ENCODE measurements at regions not wholly inside any gene's neighbourhood (a gene's known extent, or its start where the extent isn't known, plus 50 kb on each side); places are given as distances from the start of the nearest gene placed in this dataset.

DNA sequence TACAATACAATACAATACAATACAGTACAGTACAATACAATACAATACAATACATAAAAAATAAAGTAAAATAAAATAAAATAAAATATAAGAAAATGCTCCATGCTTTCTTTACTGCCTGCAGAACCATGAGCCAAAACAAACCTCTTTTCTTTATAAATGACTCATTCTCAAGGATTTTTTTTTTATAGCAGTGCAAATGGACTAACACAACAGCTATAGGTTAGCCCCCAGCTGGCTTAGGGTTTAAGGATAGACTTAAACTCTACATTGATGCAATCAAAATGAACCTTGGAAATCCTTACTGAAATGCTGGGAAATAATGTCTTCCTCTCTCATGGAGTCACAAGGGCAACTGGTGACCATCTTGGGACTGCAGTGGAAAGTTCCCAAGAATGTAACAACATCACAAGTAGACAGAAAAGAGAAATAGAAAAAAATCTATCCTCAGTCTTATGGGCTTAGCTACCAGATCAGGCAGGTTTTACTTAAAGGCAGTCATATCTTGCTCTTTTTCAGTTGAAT lies 348.9 kb downstream of the ARL4A start:
- no peak for DNase-seq (ENCODE audit: low spot score)

DNA sequence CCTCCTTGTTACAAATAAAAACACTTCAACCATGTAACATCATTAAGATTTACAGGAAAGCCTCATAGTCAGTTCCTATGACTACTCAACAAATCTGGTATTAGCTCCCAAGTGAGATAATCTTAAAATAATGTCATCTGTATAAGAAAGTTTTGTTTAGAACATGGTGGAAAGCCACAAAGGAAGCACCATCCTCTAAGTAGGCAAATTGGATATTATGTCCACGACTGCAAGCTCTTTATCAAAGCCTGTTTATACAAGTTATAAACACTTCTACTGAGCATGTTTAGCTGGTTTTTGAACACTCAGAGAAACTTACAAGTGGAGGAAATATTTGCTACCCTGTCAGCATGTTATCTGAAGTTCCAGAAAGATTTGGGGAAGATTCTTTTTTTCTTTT lies 349.8 kb downstream of the ARL4A start:
- no peak for DNase-seq (ENCODE audit: low spot score)

DNA sequence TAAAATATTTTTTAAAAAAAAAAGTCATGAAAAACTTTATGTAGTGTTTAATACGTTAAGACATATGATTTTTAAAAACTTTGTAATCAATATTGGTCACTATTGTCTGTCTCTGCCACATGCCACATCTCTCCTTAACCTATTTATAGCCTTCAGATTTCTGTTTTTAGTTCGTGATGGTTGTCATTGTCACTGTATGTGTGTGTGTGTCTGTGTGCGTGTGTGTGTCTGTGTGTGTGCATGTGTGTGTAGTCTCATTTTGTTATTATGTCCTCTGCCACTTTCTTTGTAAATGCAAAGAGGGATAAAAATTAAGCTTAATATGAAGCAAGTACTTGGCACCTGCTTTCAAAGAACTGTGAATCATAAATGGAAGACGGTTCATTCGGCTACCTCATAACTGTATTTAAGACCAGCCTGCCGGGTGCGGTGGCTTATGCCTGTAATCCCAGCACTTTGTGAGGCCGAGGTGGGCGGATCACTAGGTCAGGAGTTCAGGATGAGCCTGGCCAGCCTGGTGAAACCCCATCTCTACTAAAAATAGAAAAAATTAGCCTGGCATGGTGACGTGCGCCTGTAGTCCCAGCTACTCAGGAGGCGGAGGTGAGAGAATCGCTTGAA lies 354.0 kb downstream of the ARL4A start:
- no peak for DNase-seq (ENCODE audit: low spot score)

DNA sequence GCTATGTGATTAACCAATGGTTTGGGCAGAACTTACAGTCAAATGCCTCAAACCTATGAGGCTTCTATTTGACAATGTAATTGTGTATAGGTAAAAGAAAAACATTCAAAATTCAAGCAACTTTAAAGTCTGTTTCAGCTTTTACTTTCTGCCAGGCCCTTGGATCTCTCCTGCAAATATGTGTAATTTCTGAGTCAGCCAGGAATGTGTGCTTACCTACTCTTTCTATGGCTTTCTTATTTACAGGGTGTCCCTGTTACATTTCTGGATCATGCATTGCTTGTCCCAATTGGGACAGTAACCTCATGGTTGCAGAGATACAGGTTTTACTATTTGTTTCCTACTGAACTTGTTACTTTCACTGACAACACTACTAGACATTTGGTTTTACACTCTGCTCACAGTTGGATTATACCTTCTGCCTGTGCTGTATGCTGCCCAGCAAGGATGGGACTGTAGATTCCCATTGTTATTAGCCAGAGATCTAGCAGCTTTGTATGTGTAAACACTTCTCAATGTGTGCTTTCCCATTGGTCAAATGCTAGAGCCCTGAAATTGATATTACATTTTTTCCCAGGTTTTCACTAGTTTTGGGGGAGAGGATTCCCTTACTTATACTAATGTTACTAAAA lies 355.3 kb downstream of the ARL4A start:
- DNase-seq (ENCODE audit: low spot score), result no peak

DNA sequence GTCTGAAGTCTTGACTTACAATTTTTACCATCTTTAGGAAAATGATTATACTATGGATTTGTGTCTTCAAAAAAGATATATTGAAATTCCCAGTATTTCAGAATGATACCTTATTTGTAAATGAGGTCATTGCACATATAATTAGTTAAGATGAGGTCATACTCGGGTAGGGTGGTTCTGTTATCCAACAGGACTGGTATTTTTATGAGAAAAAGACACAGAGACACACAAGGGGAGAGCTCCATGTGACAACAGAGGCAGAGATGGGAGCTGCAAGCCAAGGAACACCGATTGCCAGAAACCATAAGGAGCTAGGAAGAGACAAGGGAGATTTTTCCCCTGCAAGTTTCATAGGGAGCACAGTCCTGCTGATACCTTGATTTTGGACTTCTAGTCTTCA lies 356.9 kb downstream of the ARL4A start:
- DNase-seq (ENCODE audit: low spot score), result no peak

DNA sequence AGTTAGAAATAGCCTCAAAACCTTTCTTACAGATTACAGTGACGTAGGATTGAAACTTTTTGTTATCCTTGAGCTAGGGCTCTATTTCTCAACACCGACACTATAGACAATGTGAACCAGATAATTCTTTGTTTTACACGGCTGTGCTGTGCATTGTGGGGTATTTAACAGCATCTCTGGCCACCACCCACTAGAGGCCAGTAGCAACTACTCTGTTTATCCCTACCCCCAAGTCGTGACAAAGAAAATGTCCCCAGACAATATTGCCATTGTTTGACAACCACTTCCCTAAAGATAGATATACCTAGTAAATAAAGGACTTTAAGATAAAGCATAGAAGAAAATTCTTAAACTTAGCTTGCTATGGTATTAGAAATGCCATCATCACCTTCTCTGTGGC lies 359.6 kb downstream of the ARL4A start:
- DNase-seq (ENCODE audit: low spot score), result no peak

DNA sequence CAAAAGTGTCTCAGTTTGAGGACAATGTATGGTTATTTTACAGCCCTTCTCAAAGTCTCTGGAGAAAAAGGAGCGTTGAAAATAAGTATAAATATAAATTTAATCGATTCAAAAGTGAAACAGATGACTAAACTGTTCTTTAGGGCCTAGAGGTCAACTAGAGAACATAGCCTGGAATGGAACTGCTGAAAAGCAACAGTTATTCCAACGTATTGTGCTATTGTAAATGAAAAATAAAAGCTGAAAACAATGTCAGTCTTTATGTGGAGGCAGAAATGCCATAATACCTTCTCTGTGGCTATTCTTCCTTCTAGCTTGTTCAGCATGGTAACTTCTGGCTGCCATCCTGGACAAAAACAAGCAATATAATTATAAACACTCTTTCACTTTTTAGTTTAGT lies 362.5 kb downstream of the ARL4A start:
- DNase-seq (ENCODE audit: low spot score), result no peak

DNA sequence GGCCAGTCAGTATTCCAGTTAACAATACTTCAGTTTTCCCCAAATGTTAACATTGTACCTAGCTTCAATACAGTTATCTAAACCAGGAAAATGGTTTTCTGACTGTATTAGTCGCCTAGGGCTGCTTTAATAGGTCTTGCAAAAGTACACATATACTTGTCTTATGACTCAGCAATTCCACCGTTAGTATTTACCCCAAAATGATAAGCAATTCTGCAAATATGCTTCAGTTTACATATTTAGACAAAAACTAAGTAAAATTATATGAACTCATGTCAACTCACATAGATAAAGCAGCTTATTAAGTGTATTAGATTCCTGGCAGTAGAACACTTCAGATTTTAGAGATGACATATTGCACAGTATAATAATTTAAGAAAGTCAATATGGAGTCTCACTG lies 363.3 kb downstream of the ARL4A start:
- no peak for DNase-seq (ENCODE audit: low spot score)

DNA sequence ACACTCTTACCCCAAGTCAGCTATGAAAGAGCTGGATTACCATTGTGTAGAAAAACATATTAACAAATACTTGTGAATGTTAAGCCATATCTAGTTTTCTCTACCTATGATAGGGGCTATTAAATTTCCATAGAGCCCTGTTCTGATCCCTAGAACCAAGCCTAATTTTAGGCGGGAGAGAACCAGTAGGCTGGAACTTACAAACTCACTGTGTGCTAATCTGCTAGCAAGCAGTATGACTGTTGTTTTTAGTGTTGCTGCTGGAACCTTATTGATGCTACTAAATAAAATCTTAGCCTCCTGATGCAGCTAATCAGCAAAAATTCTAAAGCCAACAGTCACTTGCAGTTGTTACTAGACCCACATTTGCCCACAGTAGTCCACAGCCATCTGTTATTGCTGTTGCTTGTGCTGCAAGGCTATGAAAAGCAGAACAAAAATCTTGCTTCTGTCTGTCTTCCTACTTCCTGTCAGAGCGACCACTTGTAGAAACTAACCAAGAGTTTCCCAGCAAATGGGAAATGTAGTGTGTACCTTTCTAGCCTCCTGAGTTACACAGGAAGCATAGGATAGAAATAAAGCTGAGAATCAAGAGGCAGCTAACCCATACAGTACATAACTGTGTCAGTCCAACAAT lies 368.4 kb downstream of the ARL4A start:
- no peak for DNase-seq (ENCODE audit: low spot score)

DNA sequence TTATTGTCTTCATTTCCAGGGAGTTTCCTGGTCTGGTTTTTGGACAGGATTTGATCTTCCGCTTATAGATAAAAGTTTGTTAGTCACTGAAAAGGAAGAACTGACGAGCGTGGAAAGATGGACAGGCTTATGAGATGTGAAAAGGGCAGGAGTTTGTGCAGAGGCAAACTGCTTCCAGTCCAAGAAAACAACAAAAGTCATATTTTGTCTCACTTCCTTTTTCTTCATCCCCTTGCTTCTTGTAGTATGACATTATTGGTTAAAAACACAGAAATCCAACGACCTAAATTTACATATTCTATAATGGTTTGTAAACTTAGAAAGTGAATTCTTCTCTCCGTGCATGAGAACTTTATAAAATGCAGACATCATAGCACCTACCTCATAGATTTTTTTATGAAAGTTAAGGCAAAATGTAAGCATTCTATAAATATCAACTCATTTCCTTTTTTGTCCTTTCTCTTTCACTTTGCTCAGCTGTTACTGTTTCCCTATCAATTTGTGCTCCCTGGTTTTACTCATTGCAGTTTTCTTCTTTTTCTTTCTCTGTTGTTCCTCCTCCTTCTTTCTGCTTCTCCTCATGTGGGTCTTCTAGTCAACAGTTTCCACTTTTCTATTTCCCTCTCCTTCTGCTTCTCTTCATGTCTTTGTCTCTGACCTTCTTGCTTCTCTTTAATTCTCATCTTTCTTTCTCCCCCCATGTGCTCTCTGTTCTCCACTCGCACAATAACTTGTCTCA lies 370.2 kb downstream of the ARL4A start:
- no peak for DNase-seq (ENCODE audit: low spot score)

DNA sequence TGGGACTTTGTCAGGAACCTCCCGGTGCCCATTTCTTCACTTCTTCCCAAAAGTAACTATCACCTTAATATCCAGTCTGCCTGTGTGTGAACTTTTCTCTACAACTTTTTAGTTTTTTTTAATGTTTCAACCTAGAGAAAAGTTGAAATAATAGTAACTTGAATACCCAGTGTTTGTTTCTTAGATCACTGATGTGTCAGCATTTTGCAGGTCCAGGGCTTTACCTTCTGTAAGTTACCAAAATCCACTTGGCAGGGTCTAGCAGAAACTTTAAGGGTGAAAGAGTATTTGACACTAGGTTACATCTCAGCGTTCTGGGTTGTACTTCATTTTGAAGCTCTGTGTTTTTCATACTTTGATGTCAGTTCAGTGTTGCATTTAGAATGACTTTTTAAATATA lies 372.7 kb downstream of the ARL4A start:
- DNase-seq (ENCODE audit: low spot score), result no peak

DNA sequence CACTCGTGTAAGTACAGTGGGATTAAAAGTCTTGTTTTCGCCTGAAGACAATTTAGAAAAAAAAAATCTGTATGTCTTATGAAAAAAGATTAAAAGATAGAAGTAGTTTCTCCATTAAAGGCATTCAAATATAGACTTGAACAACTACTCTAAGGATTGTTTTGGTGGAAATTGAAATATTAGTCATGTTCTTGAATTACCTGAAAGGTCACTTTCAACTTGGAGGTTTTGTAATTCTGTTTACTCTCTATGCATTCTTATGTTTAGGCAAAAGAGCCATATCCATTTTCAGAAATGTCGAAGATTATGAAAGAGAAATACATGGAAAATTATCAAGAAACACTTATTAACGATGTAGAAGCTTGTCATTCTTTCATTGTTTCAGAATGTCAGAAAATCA lies 373.7 kb downstream of the ARL4A start:
- DNase-seq (ENCODE audit: low spot score), result no peak

DNA sequence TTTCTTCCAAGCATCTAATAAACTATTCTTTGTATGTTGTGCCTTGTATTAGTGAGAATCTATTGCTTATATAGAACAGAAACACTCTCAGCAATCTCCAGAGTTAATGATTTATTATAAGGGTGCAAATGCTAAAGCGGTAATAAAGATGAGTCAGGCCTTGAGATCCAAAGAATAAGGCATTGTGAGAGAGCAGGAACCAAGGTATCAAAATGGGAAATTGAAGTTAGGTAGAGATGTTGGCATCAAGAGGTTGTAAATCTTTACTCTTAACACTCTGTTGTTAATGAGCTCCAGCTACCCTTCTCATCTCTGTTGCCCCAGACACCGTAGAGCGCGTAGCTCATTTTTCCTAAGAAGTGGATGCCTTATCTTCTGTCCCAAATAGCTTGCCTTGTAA lies 375.2 kb downstream of the ARL4A start:
- no peak for DNase-seq (ENCODE audit: low spot score)

DNA sequence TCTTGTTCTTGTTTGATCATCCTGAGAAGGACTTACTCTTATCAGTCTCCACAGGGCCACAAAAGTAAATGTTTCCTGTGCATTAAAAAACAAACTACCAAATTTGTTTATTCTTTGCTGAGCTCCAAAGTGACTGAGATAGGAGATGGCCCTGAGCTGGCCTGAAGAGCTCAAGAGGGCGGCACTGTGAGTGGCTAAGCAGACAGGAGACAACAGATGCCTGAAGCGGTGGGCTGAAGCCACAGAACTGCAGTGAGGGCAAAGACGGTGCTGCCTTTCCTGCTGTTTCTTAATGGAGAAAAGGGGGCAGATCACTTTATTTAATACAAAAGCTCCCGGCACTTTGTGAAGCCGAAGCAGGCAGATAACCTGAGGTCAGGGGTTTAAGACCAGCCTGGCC lies 379.6 kb downstream of the ARL4A start:
- DNase-seq (ENCODE audit: low spot score), result no peak

DNA sequence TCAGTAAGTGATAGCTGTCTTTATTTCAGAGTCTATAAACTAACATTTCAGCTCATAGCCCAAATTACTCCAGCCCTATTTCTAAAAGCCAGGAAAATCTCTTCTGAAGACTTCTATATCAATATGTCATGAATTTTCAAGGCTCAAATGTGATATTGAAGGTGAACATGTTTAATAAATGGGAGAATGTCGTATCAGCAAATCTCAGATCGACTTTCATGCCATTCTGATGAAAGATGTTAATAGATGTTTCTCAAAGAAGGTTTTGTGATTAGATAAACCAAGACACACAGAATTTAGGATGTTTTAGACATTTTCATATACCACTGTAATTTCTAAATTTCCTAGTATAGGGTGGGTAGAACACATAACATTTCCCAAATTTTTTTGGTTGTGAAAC lies 380.6 kb downstream of the ARL4A start:
- DNase-seq (ENCODE audit: low spot score), result no peak

DNA sequence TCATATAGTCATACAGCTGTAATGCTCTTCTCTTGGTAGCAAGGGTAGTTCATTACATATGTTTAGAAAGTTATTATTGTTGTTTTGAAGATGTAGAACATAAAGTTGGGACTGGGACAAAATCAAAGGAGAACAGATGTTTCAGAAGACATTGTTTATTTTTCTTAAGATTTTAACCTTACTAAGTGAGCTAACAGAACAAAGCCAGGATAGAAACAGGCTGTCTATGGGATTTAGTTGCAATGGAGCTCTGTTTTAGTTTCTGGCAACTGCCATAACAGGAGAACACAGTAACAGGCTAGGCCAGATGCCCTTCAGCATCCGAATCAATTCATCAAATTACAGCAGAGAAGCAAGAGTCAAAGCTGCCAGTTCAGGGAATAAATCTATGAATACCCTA lies 382.4 kb downstream of the ARL4A start:
- no peak for DNase-seq (ENCODE audit: low spot score)

DNA sequence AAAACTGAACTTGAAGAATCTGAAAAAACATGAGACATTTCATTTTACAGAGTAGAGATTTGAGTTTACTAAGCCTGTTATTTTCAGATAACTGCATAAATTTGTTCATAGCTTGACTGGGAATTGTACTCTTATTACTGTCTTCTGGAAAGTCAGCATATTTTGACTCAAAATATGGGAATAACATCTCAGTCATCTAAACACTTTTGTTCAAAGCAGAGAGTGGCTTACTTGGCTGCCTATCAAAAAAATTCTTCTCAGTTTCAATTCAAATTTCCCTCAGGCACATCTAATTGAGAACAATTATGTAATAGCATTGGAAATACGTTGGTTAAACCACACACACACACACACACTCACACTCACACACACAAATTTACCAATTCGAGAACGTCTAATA lies 384.6 kb downstream of the ARL4A start:
- no peak for DNase-seq (ENCODE audit: low spot score)

DNA sequence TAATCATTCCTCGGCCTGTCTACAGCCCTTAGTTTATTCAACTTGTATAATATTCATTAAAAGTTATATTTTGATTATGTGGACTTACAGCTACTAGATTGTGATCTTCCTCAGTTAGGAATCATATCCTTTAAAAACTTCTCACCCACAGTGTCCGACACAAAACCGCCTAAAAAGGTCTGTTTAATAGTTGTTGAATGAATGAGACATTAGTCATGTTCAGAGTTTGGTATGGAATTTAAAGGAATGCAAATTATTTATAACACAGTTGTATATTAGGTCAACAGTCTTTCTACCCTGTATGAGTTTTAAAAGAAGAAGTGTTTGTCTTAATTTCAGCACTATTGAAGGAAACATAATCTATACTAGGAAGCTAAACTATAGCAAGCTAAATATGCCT lies 390.0 kb downstream of the ARL4A start:
- DNase-seq (ENCODE audit: low spot score), result no peak

DNA sequence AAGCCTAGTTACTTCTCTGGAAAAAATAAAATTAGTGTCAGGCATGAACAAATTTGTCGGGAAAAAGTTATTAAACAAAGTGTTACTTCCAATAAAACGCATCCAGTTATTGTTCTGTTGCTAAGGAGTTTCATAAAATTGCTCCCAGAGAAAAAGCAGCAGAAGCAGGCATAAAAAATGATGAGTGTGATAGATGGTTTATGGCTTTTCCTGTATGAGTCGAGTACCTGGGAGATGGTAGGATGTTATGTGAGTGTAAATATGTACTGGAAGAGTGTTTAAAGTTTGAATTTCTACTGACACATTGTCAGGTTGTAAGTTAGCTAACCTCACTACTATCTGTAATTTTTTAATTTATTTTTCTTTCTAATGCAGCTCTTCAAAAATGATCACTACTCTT lies 390.7 kb downstream of the ARL4A start:
- DNase-seq (ENCODE audit: low spot score), result no peak

DNA sequence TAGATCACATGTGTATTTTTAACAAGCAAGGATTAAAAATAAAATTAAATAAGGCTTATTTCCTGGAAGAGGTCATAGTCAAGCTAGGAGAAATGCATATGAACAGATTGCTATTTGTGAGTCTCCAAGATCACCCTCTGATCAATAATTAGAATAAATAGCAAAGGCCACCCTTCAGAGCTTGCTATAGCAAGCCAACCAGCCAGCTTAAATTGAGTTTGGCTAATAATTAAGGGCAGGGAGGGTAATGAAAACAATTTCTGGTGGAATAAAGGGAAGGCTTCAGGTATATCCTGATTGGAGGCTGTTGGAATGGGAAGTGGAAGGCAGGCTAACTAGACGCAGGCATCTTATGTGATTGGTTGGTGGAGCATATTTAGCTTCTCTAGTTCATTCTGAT lies 403.5 kb downstream of the ARL4A start:
- no peak for DNase-seq (ENCODE audit: low spot score)

DNA sequence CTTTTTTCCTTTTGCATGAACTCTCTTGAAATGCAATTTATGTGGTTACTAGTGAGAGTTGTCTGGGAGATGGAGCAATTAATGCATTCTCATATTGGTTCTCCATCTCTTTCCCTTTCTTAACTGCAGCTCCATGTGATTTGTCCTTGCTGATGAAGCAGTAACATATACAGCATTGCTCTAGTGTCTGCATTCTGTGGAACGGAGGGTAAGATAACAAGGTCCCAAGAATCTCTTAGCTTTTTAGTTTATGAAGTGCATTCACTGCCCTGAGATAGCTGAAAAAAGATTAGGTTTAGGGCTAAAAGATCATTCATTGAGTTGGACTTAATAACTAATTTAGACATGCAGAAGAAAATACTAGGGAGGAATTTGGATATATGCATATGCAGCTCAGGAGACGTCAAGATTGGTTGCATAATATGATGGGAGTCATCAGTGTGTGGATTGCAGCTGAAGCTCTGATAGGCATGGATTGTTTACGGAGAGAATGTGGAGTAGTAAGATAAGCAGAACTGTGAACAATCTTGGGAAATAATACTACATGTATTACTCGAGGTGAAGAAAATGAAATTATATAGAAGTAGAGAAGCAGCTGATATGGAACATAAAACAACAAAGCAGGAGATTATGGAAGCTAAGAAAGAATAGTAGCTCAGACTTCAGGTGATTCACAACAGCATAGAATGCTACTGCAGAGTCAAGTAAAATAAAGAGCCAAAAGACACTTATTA lies 404.7 kb downstream of the ARL4A start:
- no peak for DNase-seq (ENCODE audit: low spot score)

DNA sequence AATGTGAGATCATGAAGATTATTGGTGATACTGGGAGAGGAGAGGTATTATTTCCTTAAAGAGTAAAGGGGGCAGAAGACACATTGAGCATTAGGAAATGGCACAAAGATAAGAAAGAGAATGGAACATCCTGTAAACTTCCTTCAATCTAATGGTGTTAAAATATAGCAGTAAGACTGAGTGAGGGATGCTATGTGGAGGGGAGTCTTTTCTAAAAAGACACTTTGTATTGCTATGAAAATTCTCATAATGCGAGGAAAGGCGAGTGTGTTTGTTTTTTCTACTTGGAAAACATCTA lies 405.2 kb downstream of the ARL4A start:
- DNase-seq (ENCODE audit: low spot score), result no peak

DNA sequence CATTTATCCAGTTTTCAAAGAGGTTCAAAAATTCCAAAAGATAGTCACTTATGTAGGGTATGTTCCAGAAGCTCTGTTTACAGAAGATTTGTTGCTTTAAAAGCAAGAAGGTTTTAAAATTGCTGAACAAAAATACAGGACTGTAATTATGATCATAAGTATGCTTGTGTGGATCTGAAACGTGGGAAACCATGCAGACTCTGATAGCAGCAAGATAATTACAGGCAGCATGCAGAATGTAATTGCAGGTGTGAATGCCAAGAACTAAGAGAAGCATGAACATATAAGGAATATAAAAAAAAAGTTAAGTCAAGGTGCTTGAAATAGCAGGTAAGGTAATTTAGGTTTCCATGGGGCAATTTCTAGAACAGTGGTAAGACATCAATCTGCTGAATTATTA lies 405.7 kb downstream of the ARL4A start:
- DNase-seq (ENCODE audit: low spot score), result no peak
